ENCODE measurements at regions not wholly inside any gene's neighbourhood (a gene's known extent, or its start where the extent isn't known, plus 50 kb on each side); places are given as distances from the start of the nearest gene placed in this dataset.

GRCh38 chr20:41678799-41679198, 60.6 kb upstream of the CHD6 start:
- Histone ChIP-seq H3K4me1 (ENCODE audit: control insufficient read depth, insufficient read depth, low read length) (no peaks in the 10 kb centered on the region), H3K27ac (ENCODE audit: insufficient read depth, low read length) (no peak overlapping the region), H3K79me1 (ENCODE audit: low read depth in 1 of 2, low read length in 2 of 2) (no peaks in the 10 kb centered on the region), H3K9ac (ENCODE audit: low read depth, low read length) (no peak overlapping the region), H2BK5ac (ENCODE audit: low read depth, low read length, poor library complexity, severe bottlenecking) (no peak overlapping the region), H2BK20ac (ENCODE audit: low read depth, low read length) (no peak overlapping the region), H4K5ac (ENCODE audit: low read depth, low read length) (no peak overlapping the region), H3K4me3 (ENCODE audit: insufficient read depth, low read depth, low read length) (no peak overlapping the region), H3K4ac (ENCODE audit: low read depth, low read length) (no peak overlapping the region), H2BK15ac (ENCODE audit: low read depth, low read length) (no peak overlapping the region), H3K36me3 (ENCODE audit: control insufficient read depth, insufficient read depth, low read length) (no peaks in the 10 kb centered on the region), H3K9me1 (ENCODE audit: insufficient read depth, low read length) (no peaks in the 10 kb centered on the region), H2AFZ (replicated peaks; ENCODE audit: low read length, poor library complexity) (no peak overlapping the region), H3K18ac (ENCODE audit: low read depth, low read length) (no peak overlapping the region), H2AK9ac (replicated peaks; ENCODE audit: low read depth, low read length, poor library complexity) (no peak overlapping the region), H3K27me3 (ENCODE audit: control insufficient read depth, insufficient read depth, low read length) (no peaks in the 10 kb centered on the region; the same call in 1 of the 2 replicates), H3K4me2 (ENCODE audit: low read depth, low read length) (no peak overlapping the region), H3K14ac (replicated peaks; ENCODE audit: low read depth, low read length) (no peak overlapping the region), H2AK5ac (ENCODE audit: low read depth, low read length) (no peak overlapping the region), H3K9me3 (ENCODE audit: control insufficient read depth, insufficient read depth, low read length) (no peaks in the 10 kb centered on the region), H4K20me1 (ENCODE audit: insufficient read depth, low read length) (no peaks in the 10 kb centered on the region), H3K56ac (ENCODE audit: extremely low read depth, insufficient read depth, low read length) (no peak overlapping the region), H4K8ac (ENCODE audit: low read depth in 2 of 2, low read length in 2 of 2) (no peak overlapping the region), H4K91ac (ENCODE audit: insufficient read depth, low read depth, low read length) (no peak overlapping the region), H2BK120ac (ENCODE audit: low read depth, low read length) (no peak overlapping the region), H3K23ac (ENCODE audit: low read depth, low read length) (no peak overlapping the region)
- POLR2A ChIA-PET (ENCODE audit: unreplicated experiment), result no interaction called here
- no peak for DNase-seq
- dilution Hi-C loops (cut with HindIII; ENCODE audit: low sequenced_read_pairs, unreplicated experiment) (no loop called here), intact Hi-C loops (cut with micrococcal nuclease) (no loop called here), in situ Hi-C loops (cut with MboI; ENCODE audit: low sequenced_read_pairs) (no loop called here)
- WGBS, 2 experiments (ENCODE audit: extremely low coverage in 2 of 2, insufficient read length in 1 of 2), result no CpG with 5 or more reads among the region's 2 CpGs
- no peak for ATAC-seq (ENCODE audit: low read depth)
- BruUV-seq (replicated peaks), result no TSS peak
- CTCF ChIA-PET, result no interaction called here
- TF ChIP-seq FOS (IDR thresholded peaks at IDR 0.05; ENCODE audit: low read depth, low read length) (no peak), BHLHE40 (IDR thresholded peaks at IDR 0.05; ENCODE audit: low read depth, low read length) (no peak), NFE2L2 (IDR thresholded peaks at IDR 0.05; ENCODE audit: low read depth, low read length) (no peak)
- TF ChIP-seq, protein P1, sequence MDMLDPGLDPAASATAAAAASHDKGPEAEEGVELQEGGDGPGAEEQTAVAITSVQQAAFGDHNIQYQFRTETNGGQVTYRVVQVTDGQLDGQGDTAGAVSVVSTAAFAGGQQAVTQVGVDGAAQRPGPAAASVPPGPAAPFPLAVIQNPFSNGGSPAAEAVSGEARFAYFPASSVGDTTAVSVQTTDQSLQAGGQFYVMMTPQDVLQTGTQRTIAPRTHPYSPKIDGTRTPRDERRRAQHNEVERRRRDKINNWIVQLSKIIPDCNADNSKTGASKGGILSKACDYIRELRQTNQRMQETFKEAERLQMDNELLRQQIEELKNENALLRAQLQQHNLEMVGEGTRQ (IDR thresholded peaks at IDR 0.05; ENCODE audit: low read depth, low read length), result no peak
